Naive thymus-derived CD4-positive, alpha-beta T cell (primary cell): ENCODE measurements at regions not wholly inside any gene's neighbourhood (a gene's known extent, or its start where the extent isn't known, plus 50 kb on each side); places are given as distances from the start of the nearest gene placed in this dataset.
"Not testable (repeated sequence)": the region's sequence is repeated elsewhere in the genome, so short reads cannot be mapped to it uniquely, and the experiment has no call there.

Experiments used
- ATAC-seq: fragments of 150-1000 bp; cut with Tn5 transposase; 2 replicates; pipeline ENCODE4 v1.10.0; 2021; ENCODE audit warnings: mild to moderate bottlenecking, moderate library complexity
- CTCF ChIA-PET: fragments of 350-600 bp; sonication (Branson Sonifier 250); formaldehyde crosslinking; loops from one replicate; lab custom pipeline; 2021; ENCODE audit warnings: antibody characterized with exemption; lab: Charles Lee
- POLR2A ChIA-PET: fragments of 350-600 bp; sonication (Branson Sonifier 250); formaldehyde crosslinking; loops from one replicate; lab custom pipeline; 2021; ENCODE audit warnings: antibody characterized with exemption, inconsistent platforms; lab: Charles Lee
- DNase-seq, 9 donors: peaks; one replicate each; pipeline versions ENCODE4 v3.0.0 to v3.0.0-alpha.2; 2020 to 2022; ENCODE audit warnings: mixed read lengths in 1 of 9
- H3K27ac ChIP-seq: one replicate; pipeline ENCODE4 v1.7.0; 2013; ENCODE audit warnings: mild to moderate bottlenecking, low read depth, low read length, moderate library complexity
- H3K27me3 ChIP-seq, 2 donors: one replicate each; pipeline ENCODE4 v1.7.0; 2013; ENCODE audit warnings: low read length in 2 of 2, mild to moderate bottlenecking in 2 of 2, moderate library complexity in 2 of 2; ENCODE audit not compliant: control insufficient read depth in 2 of 2, insufficient read depth in 2 of 2
- H3K36me3 ChIP-seq, 3 experiments: 1 replicate in 2 of 3; 2 replicates in 1 of 3; pipeline ENCODE4 v1.7.0; 2013; ENCODE audit warnings: low read length in 3 of 3, mild to moderate bottlenecking in 3 of 3, moderate library complexity in 1 of 3; ENCODE audit not compliant: insufficient read depth in 3 of 3, control insufficient read depth in 2 of 3
- H3K4me1 ChIP-seq, 2 donors: one replicate each; pipeline ENCODE4 v1.7.0; 2013; ENCODE audit warnings: low read length in 2 of 2, mild to moderate bottlenecking in 2 of 2, moderate library complexity in 1 of 2; ENCODE audit not compliant: control insufficient read depth in 2 of 2, insufficient read depth in 2 of 2
- H3K4me3 ChIP-seq: 2 replicates; pipeline ENCODE4 v1.7.0; 2013; ENCODE audit warnings: mild to moderate bottlenecking, low read length
- H3K9me3 ChIP-seq, 3 experiments: 1 replicate in 2 of 3; 2 replicates in 1 of 3; pipeline ENCODE4 v1.7.0; 2013; ENCODE audit warnings: low read length in 3 of 3; ENCODE audit not compliant: control insufficient read depth in 2 of 3
- H3K27ac Mint-ChIP-seq, 9 donors: one replicate each; pipeline ENCODE4 v1.8.0; 2020 to 2022; ENCODE audit warnings: mixed read lengths in 9 of 9, mild to moderate bottlenecking in 8 of 9, moderate library complexity in 5 of 9, inconsistent platforms in 2 of 9
- H3K27me3 Mint-ChIP-seq, 5 donors: one replicate each; pipeline ENCODE4 v1.8.0; 2021 to 2022; ENCODE audit warnings: mixed read lengths in 5 of 5, mild to moderate bottlenecking in 1 of 5
- H3K36me3 Mint-ChIP-seq, 5 donors: one replicate each; pipeline ENCODE4 v1.8.0; 2020 to 2022; ENCODE audit warnings: mixed read lengths in 5 of 5, mild to moderate bottlenecking in 3 of 5, inconsistent platforms in 1 of 5
- H3K4me1 Mint-ChIP-seq, 7 donors: one replicate each; pipeline ENCODE4 v1.8.0; 2020 to 2022; ENCODE audit warnings: mixed read lengths in 7 of 7, mild to moderate bottlenecking in 3 of 7, inconsistent platforms in 1 of 7
- H3K4me3 Mint-ChIP-seq, 10 donors: one replicate each; pipeline ENCODE4 v1.8.0; 2020 to 2022; ENCODE audit warnings: mild to moderate bottlenecking in 10 of 10, mixed read lengths in 10 of 10, moderate library complexity in 6 of 10, inconsistent platforms in 2 of 10
- H3K9me3 Mint-ChIP-seq, 11 donors: one replicate each; pipeline ENCODE4 v1.8.0; 2020 to 2022; ENCODE audit warnings: mixed read lengths in 11 of 11, mild to moderate bottlenecking in 4 of 11, inconsistent platforms in 1 of 11, moderate library complexity in 1 of 11
- intact Hi-C, 2 donors: fragments of 100-400 bp; cut with micrococcal nuclease; formaldehyde crosslinking; loops; one replicate each; pipeline ENCODE4 v1.15.1; 2023

- H3K4me1 ChIP-seq = no peaks in the 10 kb centered on the region
- intact Hi-C loops = no loop called here
- DNase-seq (no peak), ATAC-seq (no peak)
- H3K27me3 ChIP-seq = no peaks in the 10 kb centered on the region
- Mint-ChIP-seq H3K27ac (no peak overlapping the region), H3K27me3 (peaks cover 0 to 18% (median 0%) of the 10 kb centered on the region in 5 donors), H3K4me1 (no peaks in the 10 kb centered on the region), H3K36me3 (no peaks in the 10 kb centered on the region), H3K9me3 (peaks cover 0 to 4% (median 0%) of the 10 kb centered on the region in 11 donors), H3K4me3 (no peak overlapping the region)
- CTCF ChIA-PET = no interaction called here
- no peak overlapping the region for H3K27ac ChIP-seq
- no peaks in the 10 kb centered on the region for H3K9me3 ChIP-seq
- POLR2A ChIA-PET = no interaction called here
- H3K36me3 ChIP-seq = no peaks in the 10 kb centered on the region
- H3K4me3 ChIP-seq = no peak overlapping the region
Observed at GRCh38 chr13:76245920-76246319, 609.8 kb downstream of the LMO7 start.

- Histone ChIP-seq H3K27ac (no peak overlapping the region), H3K4me3 (no peak overlapping the region), H3K36me3 (no peaks in the 10 kb centered on the region), H3K4me1 (no peaks in the 10 kb centered on the region), H3K9me3 (no peaks in the 10 kb centered on the region), H3K27me3 (no peaks in the 10 kb centered on the region)
- Mint-ChIP-seq H3K4me1 (no peaks in the 10 kb centered on the region), H3K27me3 (peaks cover 0 to 15% (median 0%) of the 10 kb centered on the region in 5 donors), H3K27ac (no peak overlapping the region), H3K4me3 (no peak overlapping the region), H3K36me3 (no peaks in the 10 kb centered on the region), H3K9me3 (peaks cover 0 to 4% (median 0%) of the 10 kb centered on the region in 11 donors)
- ATAC-seq = no peak
- DNase-seq = no peak
- intact Hi-C loops = no loop called here
- ChIA-PET CTCF (no interaction called here), POLR2A (no interaction called here)
Observed at GRCh38 chr13:76245211-76245610, 609.1 kb downstream of the LMO7 start.

GRCh38 chr13:76243120-76243519 is 607.0 kb downstream of the LMO7 start:
- H3K36me3 Mint-ChIP-seq, DNase-seq, H3K27ac ChIP-seq, POLR2A ChIA-PET, H3K4me3 Mint-ChIP-seq, H3K9me3 Mint-ChIP-seq, H3K4me1 Mint-ChIP-seq, CTCF ChIA-PET, H3K27ac Mint-ChIP-seq, H3K4me1 ChIP-seq, H3K36me3 ChIP-seq, H3K27me3 ChIP-seq, H3K9me3 ChIP-seq, ATAC-seq, intact Hi-C loops, H3K4me3 ChIP-seq: not testable (repeated sequence)
- H3K27me3 Mint-ChIP-seq = peaks cover 0 to 13% (median 0%) of the 10 kb centered on the region in 5 donors

- CTCF ChIA-PET = no interaction called here
- no peaks in the 10 kb centered on the region for H3K4me1 Mint-ChIP-seq
- no peak overlapping the region for H3K27ac ChIP-seq
Observed at GRCh38 chr13:76239031-76239680, 603.0 kb downstream of the LMO7 start.

GRCh38 chr13:76231522-76232167 is 595.5 kb downstream of the LMO7 start:
- Mint-ChIP-seq H3K4me3 (no peak overlapping the region), H3K27ac (no peak overlapping the region), H3K9me3 (no peaks in the 10 kb centered on the region), H3K36me3 (no peaks in the 10 kb centered on the region), H3K27me3 (peaks cover 0 to 7% (median 0%) of the 10 kb centered on the region in 5 donors), H3K4me1 (no peaks in the 10 kb centered on the region)
- Histone ChIP-seq H3K9me3 (no peaks in the 10 kb centered on the region), H3K4me1 (no peaks in the 10 kb centered on the region), H3K27me3 (no peaks in the 10 kb centered on the region), H3K27ac (no peak overlapping the region), H3K4me3 (no peak overlapping the region), H3K36me3 (no peaks in the 10 kb centered on the region)
- CTCF ChIA-PET = no interaction called here
- POLR2A ChIA-PET = no interaction called here
- DNase-seq = no peak
- intact Hi-C loops = no loop called here
- ATAC-seq = no peak

More at GRCh38 chr13:76239031-76239680, 603.0 kb downstream of the LMO7 start:
- Histone ChIP-seq H3K9me3 (no peaks in the 10 kb centered on the region), H3K4me1 (no peaks in the 10 kb centered on the region), H3K36me3 (no peaks in the 10 kb centered on the region), H3K4me3 (no peak overlapping the region), H3K27me3 (no peaks in the 10 kb centered on the region)
- H3K4me3 Mint-ChIP-seq = no peak overlapping the region
- POLR2A ChIA-PET = no interaction called here
- peaks cover 0 to 4% (median 0%) of the 10 kb centered on the region in 11 donors for H3K9me3 Mint-ChIP-seq
- no peak overlapping the region for H3K27ac Mint-ChIP-seq
- H3K36me3 Mint-ChIP-seq = no peaks in the 10 kb centered on the region
- H3K27me3 Mint-ChIP-seq = peaks cover 0 to 4% (median 0%) of the 10 kb centered on the region in 5 donors
- ATAC-seq (no peak), DNase-seq (no peak)
- intact Hi-C loops = no loop called here

GRCh38 chr13:76229281-76229680 is 593.2 kb downstream of the LMO7 start:
- no peaks in the 10 kb centered on the region for H3K4me1 ChIP-seq
- POLR2A ChIA-PET = no interaction called here
- no peaks in the 10 kb centered on the region for H3K27me3 ChIP-seq
- H3K36me3 ChIP-seq = no peaks in the 10 kb centered on the region
- H3K9me3 ChIP-seq = no peaks in the 10 kb centered on the region
- no peak overlapping the region for H3K27ac ChIP-seq
- ATAC-seq = no peak
- CTCF ChIA-PET = no interaction called here
- intact Hi-C loops = no loop called here
- H3K4me1 Mint-ChIP-seq = no peaks in the 10 kb centered on the region
- no peak overlapping the region for H3K4me3 ChIP-seq
- H3K27me3 Mint-ChIP-seq = peaks cover 0 to 16% (median 4%) of the 10 kb centered on the region in 5 donors
- H3K4me3 Mint-ChIP-seq = no peak overlapping the region
- no peaks in the 10 kb centered on the region for H3K36me3 Mint-ChIP-seq
- no peaks in the 10 kb centered on the region for H3K9me3 Mint-ChIP-seq
- no peak for DNase-seq
- H3K27ac Mint-ChIP-seq = no peak overlapping the region

GRCh38 chr13:76226941-76227340 is 590.8 kb downstream of the LMO7 start:
- H3K36me3 Mint-ChIP-seq = no peaks in the 10 kb centered on the region
- Histone ChIP-seq H3K27ac (no peak overlapping the region), H3K4me3 (no peak overlapping the region), H3K9me3 (no peaks in the 10 kb centered on the region), H3K4me1 (no peaks in the 10 kb centered on the region), H3K36me3 (no peaks in the 10 kb centered on the region), H3K27me3 (no peaks in the 10 kb centered on the region)
- intact Hi-C loops = no loop called here
- H3K9me3 Mint-ChIP-seq = no peaks in the 10 kb centered on the region
- H3K4me1 Mint-ChIP-seq = no peaks in the 10 kb centered on the region
- POLR2A ChIA-PET = no interaction called here
- peaks cover 0 to 19% (median 5%) of the 10 kb centered on the region in 5 donors for H3K27me3 Mint-ChIP-seq
- ATAC-seq (no peak), DNase-seq (no peak)
- H3K27ac Mint-ChIP-seq = no peak overlapping the region
- CTCF ChIA-PET = interaction anchor here (0.6 kb wide), 1 partner anchor 179 kb away, joined by 3 read pairs; no protein-coding TSS in a partner anchor
- H3K4me3 Mint-ChIP-seq = no peak overlapping the region
